CD8-positive, alpha-beta memory T cell (primary cell): ENCODE measurements at regions not wholly inside any gene's neighbourhood (a gene's known extent, or its start where the extent isn't known, plus 50 kb on each side); places are given as distances from the start of the nearest gene placed in this dataset.

Source experiments
- CTCF ChIA-PET: fragments of 350-600 bp; sonication (Branson Sonifier 250); formaldehyde crosslinking; loops from one replicate; lab custom pipeline; 2021; ENCODE audit warnings: antibody characterized with exemption; lab: Charles Lee
- POLR2A ChIA-PET: fragments of 350-600 bp; sonication (Branson Sonifier 250); formaldehyde crosslinking; loops from one replicate; lab custom pipeline; 2021; ENCODE audit warnings: antibody characterized with exemption; lab: Charles Lee
- DNase-seq, 5 donors: peaks; one replicate each; pipeline versions ENCODE4 v3.0.0 to v3.0.0-alpha.2; 2020 to 2022; ENCODE audit warnings: mixed read lengths in 1 of 5
- H3K27ac ChIP-seq: one replicate; pipeline ENCODE4 v1.7.0; 2013; ENCODE audit warnings: low read depth, mild to moderate bottlenecking, low read length, moderate library complexity
- H3K27me3 ChIP-seq: 2 replicates; pipeline ENCODE4 v1.7.0; 2013; ENCODE audit warnings: low read length, mild to moderate bottlenecking; ENCODE audit not compliant: insufficient read depth, poor library complexity, severe bottlenecking
- H3K36me3 ChIP-seq: 2 replicates; pipeline ENCODE4 v1.7.0; 2013; ENCODE audit warnings: mild to moderate bottlenecking, low read length, moderate library complexity; ENCODE audit not compliant: insufficient read depth
- H3K4me1 ChIP-seq: 2 replicates; pipeline ENCODE4 v1.7.0; 2013; ENCODE audit warnings: mild to moderate bottlenecking, low read length, moderate library complexity; ENCODE audit not compliant: insufficient read depth
- H3K4me3 ChIP-seq: 2 replicates; pipeline ENCODE4 v1.7.0; 2013; ENCODE audit warnings: mild to moderate bottlenecking, low read length
- H3K9me3 ChIP-seq: 2 replicates; pipeline ENCODE4 v1.7.0; 2013; ENCODE audit warnings: mild to moderate bottlenecking, low read length
- H3K27ac Mint-ChIP-seq, 8 donors: one replicate each; pipeline ENCODE4 v1.8.0; 2020 to 2021; ENCODE audit warnings: mixed read lengths in 8 of 8, mild to moderate bottlenecking in 6 of 8, inconsistent platforms in 3 of 8, moderate library complexity in 3 of 8
- H3K27me3 Mint-ChIP-seq, 2 donors: one replicate each; pipeline ENCODE4 v1.8.0; 2020 to 2021; ENCODE audit warnings: mixed read lengths in 2 of 2, mild to moderate bottlenecking in 1 of 2, moderate library complexity in 1 of 2
- H3K36me3 Mint-ChIP-seq, 3 donors: one replicate each; pipeline ENCODE4 v1.8.0; 2020 to 2021; ENCODE audit warnings: mixed read lengths in 3 of 3, inconsistent platforms in 1 of 3, mild to moderate bottlenecking in 1 of 3
- H3K4me1 Mint-ChIP-seq, 3 donors: one replicate each; pipeline ENCODE4 v1.8.0; 2020 to 2021; ENCODE audit warnings: mixed read lengths in 3 of 3, inconsistent platforms in 1 of 3, mild to moderate bottlenecking in 1 of 3
- H3K4me3 Mint-ChIP-seq, 7 donors: one replicate each; pipeline ENCODE4 v1.8.0; 2020 to 2021; ENCODE audit warnings: mixed read lengths in 7 of 7, mild to moderate bottlenecking in 6 of 7, moderate library complexity in 4 of 7, inconsistent platforms in 2 of 7
- H3K9me3 Mint-ChIP-seq, 5 donors: one replicate each; pipeline ENCODE4 v1.8.0; 2020 to 2022; ENCODE audit warnings: mixed read lengths in 5 of 5, mild to moderate bottlenecking in 3 of 5, moderate library complexity in 2 of 5, inconsistent platforms in 1 of 5

GRCh38 chr2:126602334-126602733, 53.6 kb upstream of the GYPC start:
- Histone ChIP-seq H3K4me1 (no peaks in the 10 kb centered on the region), H3K27ac (no peak overlapping the region), H3K9me3 (no peaks in the 10 kb centered on the region), H3K4me3 (no peak overlapping the region), H3K27me3 (no peaks in the 10 kb centered on the region), H3K36me3 (no peaks in the 10 kb centered on the region)
- peaks cover 35 to 58% (median 50%) of the 10 kb centered on the region in 5 donors for H3K9me3 Mint-ChIP-seq
- H3K4me1 Mint-ChIP-seq, result no peaks in the 10 kb centered on the region
- no peak overlapping the region for H3K4me3 Mint-ChIP-seq
- POLR2A ChIA-PET, result no interaction called here
- H3K27me3 Mint-ChIP-seq, result peaks cover 14 to 42% of the 10 kb centered on the region in 2 donors
- CTCF ChIA-PET, result no interaction called here
- no peak overlapping the region for H3K27ac Mint-ChIP-seq
- DNase-seq, result no peak
- H3K36me3 Mint-ChIP-seq, result peaks cover 0 to 48% (median 2%) of the 10 kb centered on the region in 3 donors
